Osteoblast (primary cell): ENCODE measurements at regions not wholly inside any gene's neighbourhood (a gene's known extent, or its start where the extent isn't known, plus 50 kb on each side); places are given as distances from the start of the nearest gene placed in this dataset.

Experiments
- DNase-seq: peaks from one replicate; pipeline ENCODE4 v3.0.0; 2011; ENCODE audit warnings: low spot score, mixed read lengths; ENCODE audit not compliant: insufficient read length; ENCODE audit errors: missing footprints
- H2AFZ ChIP-seq: 2 replicates; pipeline ENCODE4 v1.6.0; 2011; ENCODE audit warnings: mild to moderate bottlenecking, low read length
- H3K27ac ChIP-seq: 2 replicates; pipeline ENCODE4 v1.5.1; 2011; ENCODE audit warnings: mild to moderate bottlenecking, low read depth, low read length, moderate library complexity
- H3K27me3 ChIP-seq: 2 replicates; pipeline ENCODE4 v1.6.0; 2012; ENCODE audit warnings: mild to moderate bottlenecking, control low read depth, inconsistent platforms, low read length, moderate library complexity; ENCODE audit not compliant: insufficient read depth
- H3K36me3 ChIP-seq: 2 replicates; pipeline ENCODE4 v1.5.1; 2011; ENCODE audit warnings: mild to moderate bottlenecking, low read length, control low read depth, moderate library complexity; ENCODE audit not compliant: insufficient read depth
- H3K4me1 ChIP-seq: 2 replicates; pipeline ENCODE4 v1.5.1; 2011; ENCODE audit warnings: mild to moderate bottlenecking, low read length, control low read depth, moderate library complexity; ENCODE audit not compliant: insufficient read depth
- H3K4me2 ChIP-seq: 2 replicates; pipeline ENCODE4 v1.6.0; 2011; ENCODE audit warnings: mild to moderate bottlenecking, low read length; ENCODE audit not compliant: insufficient read depth
- H3K4me3 ChIP-seq: fragments of 200-600 bp; sonication (generic); 3 replicates; pipeline ENCODE4 v1.5.1; 2012; ENCODE audit warnings: mild to moderate bottlenecking, low read length, inconsistent platforms; ENCODE audit not compliant: insufficient read depth
- H3K79me2 ChIP-seq: 2 replicates; pipeline ENCODE4 v1.6.0; 2012; ENCODE audit warnings: mild to moderate bottlenecking, low read length, control low read depth, inconsistent platforms; ENCODE audit not compliant: insufficient read depth
- H3K9me3 ChIP-seq: 2 replicates; pipeline ENCODE4 v1.5.1; 2011; ENCODE audit warnings: low read depth, low read length, control low read depth
- H4K20me1 ChIP-seq: 2 replicates; pipeline ENCODE4 v1.6.0; 2012; ENCODE audit warnings: mild to moderate bottlenecking, low read length, control low read depth; ENCODE audit not compliant: insufficient read depth
- CTCF ChIP-seq: IDR thresholded peaks from 2 replicates; pipeline ENCODE4 v1.5.1; 2011; ENCODE audit warnings: mild to moderate bottlenecking, low read depth, low read length, moderate library complexity; ENCODE audit errors: extremely low read depth

DNA sequence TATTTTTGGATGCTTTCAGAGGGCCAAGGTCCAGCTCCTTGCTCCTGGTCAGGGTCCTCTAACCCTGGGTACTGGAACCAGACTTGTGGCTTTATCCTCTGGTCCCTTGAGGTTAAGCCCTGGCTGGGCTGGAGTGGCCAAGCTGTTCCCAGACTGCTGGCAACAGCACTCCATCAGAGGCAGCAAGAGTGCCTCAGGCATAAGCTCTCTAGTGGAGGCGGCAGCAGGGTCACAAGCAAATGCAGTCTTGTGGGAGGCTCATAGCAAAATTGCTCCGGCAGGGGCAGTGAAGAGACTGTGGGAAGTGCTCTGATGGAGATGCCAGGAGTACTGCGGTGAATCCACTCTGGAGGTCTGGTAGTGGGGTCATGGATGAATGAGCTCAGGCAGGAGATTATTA is 128.9 kb upstream of the OTOS start:
- Histone ChIP-seq H3K4me1 (no peaks in the 10 kb centered on the region), H3K9me3 (peaks cover 3% of the 10 kb centered on the region), H2AFZ (no peak overlapping the region), H3K79me2 (no peaks in the 10 kb centered on the region), H3K27me3 (peaks cover 18% of the 10 kb centered on the region), H3K4me3 (no peak overlapping the region), H3K36me3 (no peaks in the 10 kb centered on the region), H3K4me2 (no peak overlapping the region), H4K20me1 (no peaks in the 10 kb centered on the region), H3K27ac (no peak overlapping the region)
- no peak for TF ChIP-seq CTCF
- DNase-seq = no peak

DNA sequence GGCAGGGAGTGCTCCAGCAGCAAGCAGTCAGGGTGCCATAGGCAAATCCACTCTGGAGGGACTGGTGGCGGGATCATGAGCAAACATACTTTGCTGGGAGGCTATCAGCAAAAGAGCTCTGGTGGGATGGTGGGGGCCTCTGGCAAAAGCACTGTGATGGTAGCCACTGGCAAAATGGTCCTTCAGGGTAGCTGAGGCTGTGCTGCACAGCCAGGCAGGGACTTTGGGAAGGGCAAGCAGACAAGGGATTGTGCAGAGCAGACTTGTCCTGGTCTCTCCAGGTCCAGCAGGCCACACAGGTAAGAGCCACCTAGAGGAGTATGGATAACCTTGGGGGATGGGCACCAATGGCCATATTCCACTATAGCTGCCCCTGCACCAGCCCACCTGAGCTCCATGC is 129.4 kb upstream of the OTOS start:
- Histone ChIP-seq H3K79me2 (no peaks in the 10 kb centered on the region), H3K27me3 (peaks cover 22% of the 10 kb centered on the region), H3K9me3 (peaks cover 3% of the 10 kb centered on the region)

DNA sequence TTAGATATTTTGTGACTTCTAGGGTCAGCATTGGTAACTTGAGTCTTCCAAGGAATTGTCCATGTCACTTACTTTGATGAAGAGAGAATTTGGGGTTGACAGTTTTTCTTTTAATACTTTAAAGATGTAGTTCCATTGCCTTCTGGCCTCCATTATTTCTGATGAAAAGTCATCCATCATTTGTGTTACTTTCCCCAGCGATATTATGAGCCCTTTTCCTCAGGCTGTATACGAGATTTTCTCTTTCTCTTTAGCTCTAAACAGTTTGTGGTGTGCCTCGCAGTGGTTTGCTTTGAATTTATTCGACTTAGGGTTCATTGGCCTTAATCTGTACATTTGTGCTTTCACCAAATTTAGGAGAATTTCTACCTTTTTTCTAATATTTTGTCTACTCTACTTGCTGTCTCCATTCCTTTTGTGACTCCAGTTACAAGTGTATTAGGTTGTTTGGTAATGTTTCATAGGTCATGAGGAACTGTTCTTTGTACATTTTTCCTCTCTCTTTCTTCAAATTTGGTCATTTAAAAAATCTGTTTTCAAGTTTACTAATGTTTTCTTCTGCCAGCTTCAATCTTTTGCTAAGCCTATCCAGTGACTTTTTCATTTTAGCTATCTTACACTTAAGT is 131.4 kb upstream of the OTOS start:
- Histone ChIP-seq H3K27ac (no peak overlapping the region), H2AFZ (no peak overlapping the region), H4K20me1 (no peaks in the 10 kb centered on the region), H3K79me2 (no peaks in the 10 kb centered on the region), H3K27me3 (peaks cover 24% of the 10 kb centered on the region), H3K9me3 (peaks cover 3% of the 10 kb centered on the region), H3K36me3 (no peaks in the 10 kb centered on the region), H3K4me2 (no peak overlapping the region), H3K4me3 (no peak overlapping the region), H3K4me1 (no peaks in the 10 kb centered on the region)
- TF ChIP-seq CTCF = no peak
- DNase-seq = no peak

More for the DNA sequence above, 129.4 kb upstream of the OTOS start:
- TF ChIP-seq CTCF = no peak
- Histone ChIP-seq H3K27ac (no peak overlapping the region), H2AFZ (no peak overlapping the region), H3K4me2 (no peak overlapping the region), H3K4me3 (no peak overlapping the region), H4K20me1 (no peaks in the 10 kb centered on the region), H3K36me3 (no peaks in the 10 kb centered on the region), H3K4me1 (no peaks in the 10 kb centered on the region)
- no peak for DNase-seq

DNA sequence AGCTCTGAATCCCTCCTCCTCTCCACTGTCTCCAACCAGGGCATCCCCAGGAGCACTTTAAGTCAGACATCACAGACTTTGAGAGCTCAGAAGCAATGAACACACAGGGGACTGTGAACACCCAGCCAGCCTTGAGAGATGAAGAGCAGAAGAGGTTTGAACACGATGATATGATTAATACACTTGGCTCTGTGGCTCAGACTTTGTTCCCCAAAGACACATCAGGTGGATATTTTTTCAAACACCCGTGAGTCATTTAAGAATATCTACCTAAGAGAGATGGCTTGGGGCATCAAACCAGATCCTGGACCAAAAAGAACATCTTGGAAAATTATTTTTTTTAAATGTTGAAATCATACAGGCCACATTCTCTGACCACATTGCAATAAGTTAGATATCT is 134.9 kb upstream of the OTOS start:
- no peak overlapping the region for H2AFZ ChIP-seq
- H3K36me3 ChIP-seq = no peaks in the 10 kb centered on the region
- H3K79me2 ChIP-seq = no peaks in the 10 kb centered on the region
- H4K20me1 ChIP-seq = no peaks in the 10 kb centered on the region
- peaks cover 19% of the 10 kb centered on the region for H3K27me3 ChIP-seq
- DNase-seq = no peak
- H3K4me1 ChIP-seq = peaks cover 4% of the 10 kb centered on the region
- H3K4me3 ChIP-seq = no peak overlapping the region
- H3K9me3 ChIP-seq = peaks cover 3% of the 10 kb centered on the region
- no peak overlapping the region for H3K27ac ChIP-seq
- no peak overlapping the region for H3K4me2 ChIP-seq
- no peak for TF ChIP-seq CTCF
